Caco-2 (cell line): ENCODE measurements at regions not wholly inside any gene's neighbourhood (a gene's known extent, or its start where the extent isn't known, plus 50 kb on each side); places are given as distances from the start of the nearest gene placed in this dataset.

Experiments used
- BruUV-seq: library from RNA; stranded (reverse); fragments of 400-500 nt; replicated peaks from 2 replicates; lab custom pipeline; 2021; lab: Mats Ljungman, UMichigan
- CTCF ChIA-PET: fragments of 300-600 bp; sonication (Branson Sonifier 250); formaldehyde crosslinking; loops from one replicate; lab custom pipeline; 2022; ENCODE audit warnings: antibody characterized with exemption; lab: Charles Lee
- POLR2A ChIA-PET: fragments of 300-600 bp; sonication (Branson Sonifier 250); formaldehyde crosslinking; loops from one replicate; lab custom pipeline; 2022; ENCODE audit warnings: antibody characterized with exemption; lab: Charles Lee
- DNase-seq, 2 experiments: peaks; one replicate each; pipeline versions ENCODE4 v3.0.0 to v3.0.0-alpha.2; 2020 to 2022
- H3K27me3 ChIP-seq: replicated peaks from 2 replicates; pipeline ENCODE4 v1.6.0; 2011; ENCODE audit warnings: low read length; ENCODE audit not compliant: control insufficient read depth, insufficient read depth
- H3K36me3 ChIP-seq: 2 replicates; pipeline ENCODE4 v1.5.1; 2011; ENCODE audit warnings: low read length; ENCODE audit not compliant: control insufficient read depth, insufficient read depth
- H3K4me1 ChIP-seq: fragments of 250-450 bp; sonication (Bioruptor Pico); 2 replicates; pipeline ENCODE4 v1.5.1; 2020; ENCODE audit warnings: mild to moderate bottlenecking
- H3K4me3 ChIP-seq: 2 replicates; pipeline ENCODE4 v1.5.1; 2011; ENCODE audit warnings: low read depth, mild to moderate bottlenecking, control low read depth, low read length
- H3K9me3 ChIP-seq: fragments of 250-450 bp; sonication (Bioruptor Pico); 2 replicates; pipeline ENCODE4 v1.5.1; 2020; ENCODE audit warnings: mild to moderate bottlenecking, moderate library complexity
- H3K27ac Mint-ChIP-seq: one replicate; pipeline ENCODE4 v1.8.0; 2022; ENCODE audit warnings: mixed read lengths; ENCODE audit not compliant: unreplicated experiment
- H3K27me3 Mint-ChIP-seq: one replicate; pipeline ENCODE4 v1.8.0; 2022; ENCODE audit warnings: mixed read lengths; ENCODE audit not compliant: insufficient read depth, unreplicated experiment
- H3K36me3 Mint-ChIP-seq: one replicate; pipeline ENCODE4 v1.8.0; 2022; ENCODE audit warnings: mild to moderate bottlenecking, mixed read lengths; ENCODE audit not compliant: insufficient read depth, unreplicated experiment
- H3K4me1 Mint-ChIP-seq: one replicate; pipeline ENCODE4 v1.8.0; 2022; ENCODE audit warnings: low read depth, mixed read lengths; ENCODE audit not compliant: unreplicated experiment
- H3K4me3 Mint-ChIP-seq: one replicate; pipeline ENCODE4 v1.8.0; 2022; ENCODE audit warnings: mild to moderate bottlenecking, moderate library complexity, mixed read lengths; ENCODE audit not compliant: unreplicated experiment
- H3K9me3 Mint-ChIP-seq: one replicate; pipeline ENCODE4 v1.8.0; 2022; ENCODE audit warnings: mixed read lengths; ENCODE audit not compliant: unreplicated experiment
- intact Hi-C: fragments of 100-400 bp; cut with micrococcal nuclease; formaldehyde crosslinking; loops from one replicate; pipeline ENCODE4 v1.10.0; 2022; ENCODE audit not compliant: unreplicated experiment
- TF ChIP-seq, protein P1 (sequence below), 2 experiments: fragments of 200-600 bp in 1 of 2; IDR thresholded peaks; 1 replicate in 1 of 2; 2 replicates in 1 of 2; pipeline versions ENCODE4 v1.5.1 to v1.8.0; 2011 to 2022; ENCODE audit warnings: antibody characterized with exemption in 1 of 2, control low read depth in 1 of 2, inconsistent platforms in 1 of 2, low read depth in 1 of 2, low read length in 1 of 2, mild to moderate bottlenecking in 1 of 2, moderate library complexity in 1 of 2; ENCODE audit not compliant: insufficient read depth in 1 of 2, severe bottlenecking in 1 of 2, unreplicated experiment in 1 of 2

DNA sequence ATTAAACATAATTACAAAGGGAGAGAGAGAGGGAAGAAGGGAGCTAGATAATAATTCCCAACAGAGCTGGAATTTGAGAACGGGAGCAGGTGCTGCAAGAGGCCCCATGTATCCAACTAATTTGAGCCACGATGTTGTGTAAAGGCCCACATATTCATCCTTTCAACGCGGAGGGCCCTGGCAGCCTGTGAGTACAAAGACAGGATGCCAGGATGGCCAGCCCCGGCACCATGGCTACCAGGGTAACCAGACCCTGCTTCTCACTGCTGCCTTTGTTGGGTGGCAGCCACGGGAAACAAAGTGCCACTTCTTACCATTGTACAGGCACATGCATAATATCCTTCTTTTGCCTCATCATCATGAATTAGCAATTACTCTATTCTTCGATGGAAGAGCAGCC, 492.0 kb upstream of the NRSN1 start:
- intact Hi-C loops, result no loop called here
- no peaks in the 10 kb centered on the region for H3K9me3 Mint-ChIP-seq
- TF ChIP-seq, protein P1, sequence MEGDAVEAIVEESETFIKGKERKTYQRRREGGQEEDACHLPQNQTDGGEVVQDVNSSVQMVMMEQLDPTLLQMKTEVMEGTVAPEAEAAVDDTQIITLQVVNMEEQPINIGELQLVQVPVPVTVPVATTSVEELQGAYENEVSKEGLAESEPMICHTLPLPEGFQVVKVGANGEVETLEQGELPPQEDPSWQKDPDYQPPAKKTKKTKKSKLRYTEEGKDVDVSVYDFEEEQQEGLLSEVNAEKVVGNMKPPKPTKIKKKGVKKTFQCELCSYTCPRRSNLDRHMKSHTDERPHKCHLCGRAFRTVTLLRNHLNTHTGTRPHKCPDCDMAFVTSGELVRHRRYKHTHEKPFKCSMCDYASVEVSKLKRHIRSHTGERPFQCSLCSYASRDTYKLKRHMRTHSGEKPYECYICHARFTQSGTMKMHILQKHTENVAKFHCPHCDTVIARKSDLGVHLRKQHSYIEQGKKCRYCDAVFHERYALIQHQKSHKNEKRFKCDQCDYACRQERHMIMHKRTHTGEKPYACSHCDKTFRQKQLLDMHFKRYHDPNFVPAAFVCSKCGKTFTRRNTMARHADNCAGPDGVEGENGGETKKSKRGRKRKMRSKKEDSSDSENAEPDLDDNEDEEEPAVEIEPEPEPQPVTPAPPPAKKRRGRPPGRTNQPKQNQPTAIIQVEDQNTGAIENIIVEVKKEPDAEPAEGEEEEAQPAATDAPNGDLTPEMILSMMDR (IDR thresholded peaks at IDR 0.05; ENCODE audit: insufficient read depth in 1 of 2, low read depth in 1 of 2, low read length in 1 of 2, severe bottlenecking in 1 of 2, unreplicated experiment in 1 of 2), result no peak
- no peaks in the 10 kb centered on the region for H3K36me3 Mint-ChIP-seq
- no TSS peak for BruUV-seq
- H3K9me3 ChIP-seq, result no peaks in the 10 kb centered on the region
- no peaks in the 10 kb centered on the region for H3K36me3 ChIP-seq
- POLR2A ChIA-PET, result no interaction called here
- no peaks in the 10 kb centered on the region for H3K4me1 Mint-ChIP-seq
- peaks cover 2% of the 10 kb centered on the region for H3K27me3 Mint-ChIP-seq
- no peak overlapping the region for H3K27ac Mint-ChIP-seq
- no peaks in the 10 kb centered on the region for H3K27me3 ChIP-seq
- no peak overlapping the region for H3K4me3 Mint-ChIP-seq
- DNase-seq, result no peak
- CTCF ChIA-PET, result interaction anchor here (0.7 kb wide), 1 partner anchor 85 kb away, joined by 3 read pairs; no protein-coding TSS in a partner anchor
- no peaks in the 10 kb centered on the region for H3K4me1 ChIP-seq
- no peak overlapping the region for H3K4me3 ChIP-seq

DNA sequence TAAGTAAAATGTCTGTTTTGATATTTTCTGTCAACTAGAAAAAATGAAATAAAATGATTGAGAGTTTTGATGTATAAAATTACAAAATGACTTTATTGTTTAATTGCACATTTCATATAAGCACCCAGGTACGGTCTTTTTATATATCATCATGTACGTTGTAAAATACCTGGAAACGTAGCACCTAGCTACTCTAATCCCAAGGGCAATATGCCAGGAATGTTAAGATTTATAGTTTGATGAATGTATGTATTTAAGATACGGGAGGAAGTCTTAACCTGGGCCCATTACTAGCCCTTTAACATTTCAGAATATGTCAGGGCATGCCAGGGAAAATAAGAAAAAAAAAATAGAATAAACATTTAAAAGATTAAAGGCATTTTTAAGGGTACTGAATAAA, 490.9 kb upstream of the NRSN1 start:
- TF ChIP-seq, protein P1 (IDR thresholded peaks at IDR 0.05; ENCODE audit: insufficient read depth in 1 of 2, low read depth in 1 of 2, low read length in 1 of 2, severe bottlenecking in 1 of 2, unreplicated experiment in 1 of 2), result no peak
- no TSS peak for BruUV-seq
- Mint-ChIP-seq H3K9me3 (no peaks in the 10 kb centered on the region), H3K27ac (no peak overlapping the region), H3K27me3 (peaks cover 2% of the 10 kb centered on the region), H3K4me3 (no peak overlapping the region), H3K4me1 (no peaks in the 10 kb centered on the region), H3K36me3 (no peaks in the 10 kb centered on the region)
- no peaks in the 10 kb centered on the region for H3K36me3 ChIP-seq
- ChIA-PET POLR2A (no interaction called here), CTCF (no interaction called here)
- H3K9me3 ChIP-seq, result no peaks in the 10 kb centered on the region
- H3K4me3 ChIP-seq, result no peak overlapping the region
- H3K4me1 ChIP-seq, result no peaks in the 10 kb centered on the region
- H3K27me3 ChIP-seq, result no peaks in the 10 kb centered on the region
- intact Hi-C loops, result no loop called here
- no peak for DNase-seq

DNA sequence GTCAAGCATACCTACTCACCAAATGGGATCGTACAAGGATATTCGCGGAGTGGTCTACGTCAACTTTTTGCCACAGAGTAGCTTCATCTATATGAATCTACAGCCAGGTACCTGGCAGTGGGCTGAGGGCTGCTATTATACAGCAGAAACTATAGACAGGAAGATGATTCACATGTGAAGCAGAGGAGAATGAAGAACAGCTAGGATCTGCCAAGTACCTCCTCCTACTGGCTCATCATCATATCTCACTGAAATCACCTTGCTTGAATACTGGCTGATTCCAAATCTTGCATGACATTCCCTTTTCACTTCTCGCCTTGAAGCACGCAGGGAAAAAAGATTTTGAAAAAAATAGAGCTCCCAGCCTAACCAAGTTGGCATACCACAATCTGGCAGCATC, 488.7 kb upstream of the NRSN1 start:
- no peak overlapping the region for H3K4me3 ChIP-seq
- no peaks in the 10 kb centered on the region for H3K36me3 Mint-ChIP-seq
- CTCF ChIA-PET, result no interaction called here
- BruUV-seq, result no TSS peak
- H3K4me1 ChIP-seq, result no peaks in the 10 kb centered on the region
- intact Hi-C loops, result no loop called here
- H3K36me3 ChIP-seq, result no peaks in the 10 kb centered on the region
- no peaks in the 10 kb centered on the region for H3K9me3 Mint-ChIP-seq
- H3K27me3 ChIP-seq, result no peaks in the 10 kb centered on the region
- no peaks in the 10 kb centered on the region for H3K9me3 ChIP-seq
- DNase-seq, result no peak
- H3K4me1 Mint-ChIP-seq, result no peaks in the 10 kb centered on the region
- POLR2A ChIA-PET, result no interaction called here
- no peak overlapping the region for H3K27ac Mint-ChIP-seq
- peaks cover 2% of the 10 kb centered on the region for H3K27me3 Mint-ChIP-seq
- no peak overlapping the region for H3K4me3 Mint-ChIP-seq
- TF ChIP-seq, protein P1 (IDR thresholded peaks at IDR 0.05; ENCODE audit: insufficient read depth in 1 of 2, low read depth in 1 of 2, low read length in 1 of 2, severe bottlenecking in 1 of 2, unreplicated experiment in 1 of 2), result no peak
